ENCODE measurements at regions not wholly inside any gene's neighbourhood (a gene's known extent, or its start where the extent isn't known, plus 50 kb on each side); places are given as distances from the start of the nearest gene placed in this dataset.

GRCh38 chr16:86218479-86219170, 291.7 kb upstream of the FOXF1 start:
- no peak for TF ChIP-seq CTCF (conservative IDR thresholded peaks at IDR 0.05; ENCODE audit: low read depth, low read length)
- no peak for TF ChIP-seq EZH2phosphoT487 (IDR thresholded peaks at IDR 0.05; ENCODE audit: borderline replicate concordance, low read length)
- TF ChIP-seq EZH2 (IDR thresholded peaks at IDR 0.05; ENCODE audit: low read length, unreplicated experiment) = no peak

All from PC-3 (cell line).